Kidney (tissue), 13 donors: ENCODE measurements at regions not wholly inside any gene's neighbourhood (a gene's known extent, or its start where the extent isn't known, plus 50 kb on each side); places are given as distances from the start of the nearest gene placed in this dataset.

Experiments used
- DNase-seq, 5 donors: peaks; one replicate each; pipeline ENCODE4 v3.0.0-alpha.2; 2013 to 2020
- FAIRE-seq: peaks from 2 replicates; lab custom pipeline; 2012; peaks lifted over from hg19 to GRCh38; lab: Jason Lieb, UNC
- H3K27ac ChIP-seq, 2 donors: one replicate each; pipeline ENCODE4 v1.7.0; 2013; ENCODE audit warnings: low read depth in 2 of 2, low read length in 2 of 2, inconsistent platforms in 1 of 2
- H3K27me3 ChIP-seq: one replicate; pipeline ENCODE4 v1.7.1; 2013; ENCODE audit warnings: low read length, inconsistent platforms; ENCODE audit not compliant: control insufficient read depth, insufficient read depth
- H3K36me3 ChIP-seq, 3 donors: one replicate each; pipeline versions ENCODE4 v1.7.0 to v1.7.1; 2013; ENCODE audit warnings: low read length in 3 of 3, control low read depth in 1 of 3, inconsistent platforms in 1 of 3; ENCODE audit not compliant: insufficient read depth in 3 of 3, control insufficient read depth in 2 of 3
- H3K4me1 ChIP-seq, 3 donors: one replicate each; pipeline versions ENCODE4 v1.7.0 to v1.7.1; 2013; ENCODE audit warnings: low read length in 3 of 3, inconsistent platforms in 1 of 3, low read depth in 1 of 3; ENCODE audit not compliant: control insufficient read depth in 2 of 3, insufficient read depth in 2 of 3
- H3K4me3 ChIP-seq, 3 donors: one replicate each; pipeline versions ENCODE4 v1.7.0 to v1.8.1; 2013; ENCODE audit warnings: low read length in 3 of 3, control low read depth in 1 of 3, inconsistent platforms in 1 of 3
- H3K9ac ChIP-seq, 3 donors: one replicate each; pipeline versions ENCODE4 v1.7.0 to v1.7.1; 2013; ENCODE audit warnings: low read length in 3 of 3, control low read depth in 1 of 3, inconsistent platforms in 1 of 3
- H3K9me3 ChIP-seq, 3 donors: one replicate each; pipeline versions ENCODE4 v1.7.0 to v1.7.1; 2013; ENCODE audit warnings: low read length in 3 of 3, control low read depth in 1 of 3, inconsistent platforms in 1 of 3; ENCODE audit not compliant: control insufficient read depth in 2 of 3, insufficient read depth in 1 of 3
- CTCF ChIP-seq: IDR thresholded peaks from 3 replicates; pipeline ENCODE4 v1.5.1; 2012; ENCODE audit warnings: mild to moderate bottlenecking, moderate library complexity, borderline replicate concordance; ENCODE audit not compliant: insufficient read depth; ENCODE audit errors: extremely low read depth
- intact Hi-C: fragments of 100-400 bp; cut with DNase I; formaldehyde crosslinking; loops from one replicate; pipeline ENCODE4 v1.11.1; 2022
- donor health status: control.
- donor health status: control.
- donor health status: control.
- donor health status: control.
- donor health status: control.
- donor health status: DM: yes; HTN: yes; CAD: no.
- donor health status: Normal renal cell carcinoma (clear cell type).

- H3K9me3 ChIP-seq, result no peaks in the 10 kb centered on the region
- no peaks in the 10 kb centered on the region for H3K27me3 ChIP-seq
- TF ChIP-seq CTCF, result no peak
- FAIRE-seq (no peak), DNase-seq (peak in 1 of 5 donors; percentile 40)
- H3K4me1 ChIP-seq, result peaks cover 4 to 17% (median 6%) of the 10 kb centered on the region in 3 donors
- no peak overlapping the region for H3K9ac ChIP-seq
- peaks cover 0 to 9% (median 6%) of the 10 kb centered on the region in 3 donors for H3K36me3 ChIP-seq
- intact Hi-C loops, result no loop called here
- H3K4me3 ChIP-seq, result no peak overlapping the region
- peak overlapping the region; percentile 52 to 75 for H3K27ac ChIP-seq
Observed at GRCh38 chr12:124442772-124443445, 124.5 kb downstream of the NCOR2 start.

GRCh38 chr12:124442281-124442680 lies 125.1 kb downstream of the NCOR2 start:
- Histone ChIP-seq H3K27ac (peak overlapping the region; percentile 52 to 75), H3K9ac (peak overlapping the region in 1 of 3 donors; percentile 63), H3K4me1 (peaks cover 4 to 17% (median 6%) of the 10 kb centered on the region in 3 donors), H3K27me3 (no peaks in the 10 kb centered on the region), H3K9me3 (no peaks in the 10 kb centered on the region), H3K4me3 (no peak overlapping the region), H3K36me3 (peaks cover 0 to 9% (median 6%) of the 10 kb centered on the region in 3 donors)
- DNase-seq, result no peak
- intact Hi-C loops, result no loop called here
- FAIRE-seq, result no peak
- no peak for TF ChIP-seq CTCF

GRCh38 chr12:124441443-124442194 lies 125.8 kb downstream of the NCOR2 start:
- peaks cover 0 to 9% (median 6%) of the 10 kb centered on the region in 3 donors for H3K36me3 ChIP-seq
- no peak overlapping the region for H3K4me3 ChIP-seq
- H3K27me3 ChIP-seq, result no peaks in the 10 kb centered on the region
- H3K9me3 ChIP-seq, result no peaks in the 10 kb centered on the region
- TF ChIP-seq CTCF, result no peak
- FAIRE-seq (no peak), DNase-seq (peak in 2 of 5 donors; percentile 69 to 76)
- intact Hi-C loops, result no loop called here
- peak overlapping the region in 1 of 3 donors; percentile 63 for H3K9ac ChIP-seq
- peak overlapping the region; percentile 52 to 75 for H3K27ac ChIP-seq
- H3K4me1 ChIP-seq, result peaks cover 4 to 17% (median 6%) of the 10 kb centered on the region in 3 donors
